GM20000 (cell line): ENCODE measurements at regions not wholly inside any gene's neighbourhood (a gene's known extent, or its start where the extent isn't known, plus 50 kb on each side); places are given as distances from the start of the nearest gene placed in this dataset.

Experiments used
- DNase-seq: peaks from one replicate; pipeline ENCODE4 v3.0.0; 2012; ENCODE audit warnings: low spot score
- TF ChIP-seq, protein P1 (sequence below): IDR thresholded peaks from 2 replicates; pipeline ENCODE4 v1.5.1; 2012; ENCODE audit warnings: mild to moderate bottlenecking, control low read depth; ENCODE audit errors: extremely low read depth, missing control alignments

GRCh38 chrX:150185766-150186165 lies 177.4 kb upstream of the MAMLD1 start:
- TF ChIP-seq, protein P1, sequence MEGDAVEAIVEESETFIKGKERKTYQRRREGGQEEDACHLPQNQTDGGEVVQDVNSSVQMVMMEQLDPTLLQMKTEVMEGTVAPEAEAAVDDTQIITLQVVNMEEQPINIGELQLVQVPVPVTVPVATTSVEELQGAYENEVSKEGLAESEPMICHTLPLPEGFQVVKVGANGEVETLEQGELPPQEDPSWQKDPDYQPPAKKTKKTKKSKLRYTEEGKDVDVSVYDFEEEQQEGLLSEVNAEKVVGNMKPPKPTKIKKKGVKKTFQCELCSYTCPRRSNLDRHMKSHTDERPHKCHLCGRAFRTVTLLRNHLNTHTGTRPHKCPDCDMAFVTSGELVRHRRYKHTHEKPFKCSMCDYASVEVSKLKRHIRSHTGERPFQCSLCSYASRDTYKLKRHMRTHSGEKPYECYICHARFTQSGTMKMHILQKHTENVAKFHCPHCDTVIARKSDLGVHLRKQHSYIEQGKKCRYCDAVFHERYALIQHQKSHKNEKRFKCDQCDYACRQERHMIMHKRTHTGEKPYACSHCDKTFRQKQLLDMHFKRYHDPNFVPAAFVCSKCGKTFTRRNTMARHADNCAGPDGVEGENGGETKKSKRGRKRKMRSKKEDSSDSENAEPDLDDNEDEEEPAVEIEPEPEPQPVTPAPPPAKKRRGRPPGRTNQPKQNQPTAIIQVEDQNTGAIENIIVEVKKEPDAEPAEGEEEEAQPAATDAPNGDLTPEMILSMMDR: no peak
- no peak for DNase-seq

GRCh38 chrX:150192816-150193215 lies 170.3 kb upstream of the MAMLD1 start:
- TF ChIP-seq, protein P1: no peak
- DNase-seq: no peak

- TF ChIP-seq, protein P1: no peak
- DNase-seq: no peak
Measured at GRCh38 chrX:150196285-150196684, 166.8 kb upstream of the MAMLD1 start.

- TF ChIP-seq, protein P1: no peak
- no peak for DNase-seq
Measured at GRCh38 chrX:150197388-150197787, 165.7 kb upstream of the MAMLD1 start.

- no peak for DNase-seq
- TF ChIP-seq, protein P1: no peak
Measured at GRCh38 chrX:150198776-150199175, 164.3 kb upstream of the MAMLD1 start.

- no peak for DNase-seq
- TF ChIP-seq, protein P1: no peak
Measured at GRCh38 chrX:150199181-150199580, 163.9 kb upstream of the MAMLD1 start.

DNA sequence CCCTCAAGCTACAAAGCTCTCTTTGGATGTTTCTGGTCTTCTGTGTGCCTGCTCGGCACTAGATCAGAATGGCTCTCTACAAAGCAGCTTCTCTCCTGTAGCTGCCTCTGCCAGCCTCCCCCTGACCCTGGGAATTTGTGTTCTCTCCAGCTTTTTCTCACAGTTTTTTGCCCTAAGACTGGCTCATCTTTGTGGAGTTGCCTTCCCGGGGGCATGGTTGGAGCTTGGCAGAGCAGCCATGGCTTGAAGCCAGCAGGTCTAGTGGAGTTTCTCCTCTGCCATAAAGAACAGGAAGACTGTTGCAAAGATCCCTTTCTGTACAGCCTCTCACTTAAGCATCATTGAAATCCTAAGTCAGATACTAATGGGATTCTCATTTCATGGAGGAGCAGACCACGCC lies 163.3 kb upstream of the MAMLD1 start:
- TF ChIP-seq, protein P1: no peak
- no peak for DNase-seq
